Smooth muscle cell (in vitro differentiated cells): ENCODE measurements at regions not wholly inside any gene's neighbourhood (a gene's known extent, or its start where the extent isn't known, plus 50 kb on each side); places are given as distances from the start of the nearest gene placed in this dataset.

Experiments used
- DNase-seq: peaks from one replicate; lab custom pipeline; 2025; ENCODE audit not compliant: unreplicated experiment; lab: John Stamatoyannopoulos, UW
- H2AFZ ChIP-seq: fragments of 200-600 bp; sonication (generic); 2 replicates; pipeline ENCODE4 v1.6.0; 2016; ENCODE audit warnings: antibody characterized with exemption, low read depth, mild to moderate bottlenecking
- H3F3A ChIP-seq: fragments of 200-600 bp; sonication (generic); 2 replicates; pipeline ENCODE4 v1.6.0; 2017; ENCODE audit warnings: antibody characterized with exemption, low read depth
- H3K27ac ChIP-seq: fragments of 200-600 bp; sonication (generic); 2 replicates; pipeline ENCODE4 v1.5.1; 2016; ENCODE audit warnings: low read depth, mild to moderate bottlenecking
- H3K27me3 ChIP-seq: fragments of 200-600 bp; sonication (generic); 2 replicates; pipeline ENCODE4 v1.6.1; 2016; ENCODE audit warnings: low read depth, mild to moderate bottlenecking
- H3K36me3 ChIP-seq: fragments of 200-600 bp; sonication (generic); 2 replicates; pipeline ENCODE4 v1.5.1; 2016; ENCODE audit warnings: low read depth
- H3K4me1 ChIP-seq: fragments of 200-600 bp; sonication (generic); 2 replicates; pipeline ENCODE4 v1.5.1; 2016; ENCODE audit warnings: low read depth
- H3K4me2 ChIP-seq: fragments of 200-600 bp; sonication (generic); 2 replicates; pipeline ENCODE4 v1.6.0; 2016; ENCODE audit warnings: mild to moderate bottlenecking
- H3K4me3 ChIP-seq: fragments of 200-600 bp; sonication (generic); 2 replicates; pipeline ENCODE4 v1.5.1; 2016; ENCODE audit warnings: mild to moderate bottlenecking
- H3K79me2 ChIP-seq: fragments of 200-600 bp; sonication (generic); 2 replicates; pipeline ENCODE4 v1.6.0; 2016; ENCODE audit warnings: low read depth, mild to moderate bottlenecking
- H3K9ac ChIP-seq: fragments of 200-600 bp; sonication (generic); 2 replicates; pipeline ENCODE4 v1.6.0; 2016; ENCODE audit warnings: low read depth
- H3K9me3 ChIP-seq: fragments of 200-600 bp; sonication (generic); replicated peaks from 2 replicates; pipeline ENCODE4 v1.5.1; 2016; ENCODE audit warnings: low read depth
- H4K20me1 ChIP-seq: fragments of 200-600 bp; sonication (generic); 2 replicates; pipeline ENCODE4 v1.6.0; 2016; ENCODE audit warnings: low read depth
- WGBS: methylation state at CpG from one replicate; pipeline ENCODE4 v1.1.7; 2016; ENCODE audit warnings: low lambda C conversion rate; 5-methylcytosine and 5-hydroxymethylcytosine counted together
- TF ChIP-seq, protein P1 (sequence below): fragments of 200-600 bp; sonication (generic); IDR thresholded peaks from 2 replicates; pipeline ENCODE4 v1.5.1; 2017; ENCODE audit warnings: borderline replicate concordance, mild to moderate bottlenecking, antibody characterized with exemption; ENCODE audit not compliant: insufficient read depth, poor library complexity, severe bottlenecking

DNA sequence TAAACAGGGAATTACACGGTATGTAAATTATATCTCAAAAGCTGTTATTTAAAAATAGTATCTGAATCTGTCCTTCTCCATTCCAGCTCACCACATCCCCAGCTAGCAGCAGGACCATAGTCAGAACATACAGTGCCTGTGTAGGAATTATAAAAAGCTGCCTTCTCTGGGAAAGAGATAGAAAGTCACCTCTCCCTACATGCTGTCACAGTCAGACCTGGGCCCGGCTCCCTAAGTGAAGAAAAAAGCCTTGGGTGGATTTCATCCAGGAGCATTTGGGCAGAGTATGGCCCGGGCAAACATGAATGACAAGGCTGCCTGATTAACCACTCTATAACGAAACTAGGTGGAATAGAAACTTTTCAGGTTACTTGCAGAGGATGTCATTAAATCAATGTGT lies 144.1 kb downstream of the CNTN3 start:
- Histone ChIP-seq H3K4me1 (no peaks in the 10 kb centered on the region), H3K9ac (no peak overlapping the region), H3K79me2 (no peaks in the 10 kb centered on the region), H3K27ac (no peak overlapping the region), H3K9me3 (no peaks in the 10 kb centered on the region), H3K27me3 (no peaks in the 10 kb centered on the region), H3K4me2 (no peak overlapping the region), H3F3A (no peaks in the 10 kb centered on the region), H3K36me3 (no peaks in the 10 kb centered on the region), H3K4me3 (no peak overlapping the region), H2AFZ (no peak overlapping the region), H4K20me1 (no peaks in the 10 kb centered on the region)
- WGBS: 88% methylated on average over 4 of the region's 4 CpGs
- TF ChIP-seq, protein P1, sequence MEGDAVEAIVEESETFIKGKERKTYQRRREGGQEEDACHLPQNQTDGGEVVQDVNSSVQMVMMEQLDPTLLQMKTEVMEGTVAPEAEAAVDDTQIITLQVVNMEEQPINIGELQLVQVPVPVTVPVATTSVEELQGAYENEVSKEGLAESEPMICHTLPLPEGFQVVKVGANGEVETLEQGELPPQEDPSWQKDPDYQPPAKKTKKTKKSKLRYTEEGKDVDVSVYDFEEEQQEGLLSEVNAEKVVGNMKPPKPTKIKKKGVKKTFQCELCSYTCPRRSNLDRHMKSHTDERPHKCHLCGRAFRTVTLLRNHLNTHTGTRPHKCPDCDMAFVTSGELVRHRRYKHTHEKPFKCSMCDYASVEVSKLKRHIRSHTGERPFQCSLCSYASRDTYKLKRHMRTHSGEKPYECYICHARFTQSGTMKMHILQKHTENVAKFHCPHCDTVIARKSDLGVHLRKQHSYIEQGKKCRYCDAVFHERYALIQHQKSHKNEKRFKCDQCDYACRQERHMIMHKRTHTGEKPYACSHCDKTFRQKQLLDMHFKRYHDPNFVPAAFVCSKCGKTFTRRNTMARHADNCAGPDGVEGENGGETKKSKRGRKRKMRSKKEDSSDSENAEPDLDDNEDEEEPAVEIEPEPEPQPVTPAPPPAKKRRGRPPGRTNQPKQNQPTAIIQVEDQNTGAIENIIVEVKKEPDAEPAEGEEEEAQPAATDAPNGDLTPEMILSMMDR: no peak
- DNase-seq: no peak

DNA sequence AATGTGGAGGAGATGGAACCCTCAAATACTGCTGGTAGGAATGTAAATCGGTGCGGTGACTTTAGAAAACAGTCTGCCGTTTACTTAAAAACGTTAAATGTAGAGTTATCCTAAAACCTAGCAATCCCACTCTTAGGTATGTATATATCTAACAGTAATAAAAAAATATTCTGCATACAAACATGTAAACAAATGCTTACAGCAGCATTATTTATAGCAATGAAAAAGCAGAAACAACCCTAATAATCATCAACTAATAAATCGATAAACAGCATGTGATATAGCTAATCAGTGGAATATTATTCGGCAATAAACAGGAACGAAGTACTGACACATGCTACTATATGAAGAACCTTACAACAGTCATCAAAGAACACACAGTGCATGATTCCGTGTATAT lies 144.7 kb downstream of the CNTN3 start:
- 95% methylated on average over 8 of the region's 8 CpGs for whole genome bisulfite sequencing
- Histone ChIP-seq H3K9ac (no peak overlapping the region), H3K79me2 (no peaks in the 10 kb centered on the region), H3K36me3 (no peaks in the 10 kb centered on the region), H2AFZ (no peak overlapping the region), H3K4me1 (no peaks in the 10 kb centered on the region), H3K9me3 (no peaks in the 10 kb centered on the region), H3K4me3 (no peak overlapping the region), H4K20me1 (no peaks in the 10 kb centered on the region), H3K4me2 (no peak overlapping the region), H3F3A (no peaks in the 10 kb centered on the region), H3K27ac (no peak overlapping the region), H3K27me3 (no peaks in the 10 kb centered on the region)
- TF ChIP-seq, protein P1: no peak
- DNase-seq: no peak

DNA sequence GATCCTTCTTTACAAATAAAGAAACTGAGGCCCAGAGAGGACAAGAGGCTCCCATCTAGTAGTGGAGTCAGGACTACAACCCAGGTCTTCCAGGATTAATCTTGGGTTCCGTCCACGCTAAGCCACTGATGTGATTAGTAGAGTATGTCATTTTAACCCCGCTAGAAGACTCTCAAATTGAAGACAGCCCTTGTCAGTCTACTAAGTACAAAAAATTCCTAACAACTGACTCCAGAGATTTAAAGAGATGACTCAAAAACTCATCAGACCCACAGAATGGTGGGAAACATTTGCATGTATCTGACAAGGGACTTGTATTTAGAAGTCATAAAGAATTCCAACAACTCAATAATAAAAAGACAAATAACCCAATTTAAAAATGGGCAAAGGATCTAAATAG lies 145.3 kb downstream of the CNTN3 start:
- no peaks in the 10 kb centered on the region for H3K36me3 ChIP-seq
- TF ChIP-seq, protein P1: no peak
- H2AFZ ChIP-seq: no peak overlapping the region
- WGBS: 48% methylated on average over 3 of the region's 3 CpGs
- no peak overlapping the region for H3K4me2 ChIP-seq
- H3K27ac ChIP-seq: peak overlapping the region; percentile 6
- no peaks in the 10 kb centered on the region for H3K79me2 ChIP-seq
- H3K4me3 ChIP-seq: no peak overlapping the region
- H3K9ac ChIP-seq: no peak overlapping the region
- no peaks in the 10 kb centered on the region for H3K9me3 ChIP-seq
- no peaks in the 10 kb centered on the region for H3F3A ChIP-seq
- no peak for DNase-seq
- no peaks in the 10 kb centered on the region for H4K20me1 ChIP-seq
- H3K4me1 ChIP-seq: no peaks in the 10 kb centered on the region
- no peaks in the 10 kb centered on the region for H3K27me3 ChIP-seq

DNA sequence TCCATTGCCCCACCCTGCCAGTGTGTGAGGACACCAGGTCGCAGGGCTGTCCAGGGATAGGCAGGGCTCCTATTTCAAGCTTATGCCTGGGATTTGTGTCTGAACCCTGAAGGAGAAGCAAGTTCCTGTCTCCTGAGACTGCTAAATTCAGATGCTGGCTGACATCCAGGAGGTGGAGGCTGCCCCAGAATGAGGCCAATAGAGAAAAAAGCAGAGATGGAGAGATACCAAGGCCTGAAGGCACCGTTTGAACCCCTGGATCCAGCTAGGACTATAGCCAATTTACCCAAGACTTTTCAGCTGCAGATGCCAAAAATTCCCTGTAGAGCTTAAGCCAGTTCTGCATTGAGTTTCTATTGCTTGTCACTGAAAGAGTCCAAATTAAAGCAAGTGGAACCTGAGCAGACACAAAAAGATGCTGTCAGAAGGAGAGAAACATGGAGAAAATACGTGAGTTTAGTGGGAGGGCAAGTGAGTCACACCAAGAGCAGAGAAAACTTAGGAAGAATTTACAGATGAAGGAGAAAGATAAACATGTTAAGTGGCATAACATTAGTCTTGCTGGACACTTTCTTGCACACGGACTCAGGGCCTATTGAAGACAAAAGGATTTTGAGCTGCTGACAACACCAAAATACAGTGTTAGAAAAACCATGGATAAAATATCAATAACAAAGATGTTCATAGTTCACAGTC lies 148.6 kb downstream of the CNTN3 start:
- Histone ChIP-seq H3K9me3 (no peaks in the 10 kb centered on the region), H4K20me1 (no peaks in the 10 kb centered on the region), H3K79me2 (no peaks in the 10 kb centered on the region), H3K4me2 (no peak overlapping the region), H3K9ac (no peak overlapping the region), H3K36me3 (no peaks in the 10 kb centered on the region), H3K27ac (no peak overlapping the region), H3F3A (no peaks in the 10 kb centered on the region), H2AFZ (no peak overlapping the region), H3K4me3 (no peak overlapping the region), H3K27me3 (no peaks in the 10 kb centered on the region), H3K4me1 (no peaks in the 10 kb centered on the region)
- TF ChIP-seq, protein P1: no peak
- no peak for DNase-seq
- 51% methylated on average over 4 of the region's 4 CpGs for WGBS
